IMR-90 (cell line): ENCODE measurements at regions not wholly inside any gene's neighbourhood (a gene's known extent, or its start where the extent isn't known, plus 50 kb on each side); places are given as distances from the start of the nearest gene placed in this dataset.

Experiments used
- CEBPB ChIP-seq: IDR thresholded peaks from 2 replicates; pipeline ENCODE4 v1.6.1; 2012; ENCODE audit warnings: low read depth, low read length, improper control_type of control experiment
- CTCF ChIP-seq: conservative IDR thresholded peaks from 2 replicates; pipeline ENCODE4 v1.5.1; 2012; ENCODE audit warnings: mild to moderate bottlenecking, low read depth, low read length, improper control_type of control experiment
- ELK1 ChIP-seq: fragments of 150-350 bp; IDR thresholded peaks from 2 replicates; pipeline ENCODE4 v1.6.1; 2016; ENCODE audit warnings: low read depth, mild to moderate bottlenecking, low read length, moderate library complexity, borderline replicate concordance
- FOS ChIP-seq: fragments of 150-350 bp; IDR thresholded peaks from 2 replicates; pipeline ENCODE4 v1.6.1; 2016; ENCODE audit warnings: low read depth, low read length
- MAFK ChIP-seq: IDR thresholded peaks from 2 replicates; pipeline ENCODE4 v1.6.1; 2012; ENCODE audit warnings: low read depth, low read length, improper control_type of control experiment
- NFE2L2 ChIP-seq: fragments of 150-350 bp; IDR thresholded peaks from 2 replicates; pipeline ENCODE4 v1.6.1; 2016; ENCODE audit warnings: low read depth, mild to moderate bottlenecking, low read length
- POLR2A ChIP-seq: IDR thresholded peaks from 2 replicates; pipeline ENCODE4 v1.6.1; 2012; ENCODE audit warnings: mild to moderate bottlenecking, low read depth, low read length
- RAD21 ChIP-seq: IDR thresholded peaks from 2 replicates; pipeline ENCODE4 v1.6.1; 2012; ENCODE audit warnings: low read length, improper control_type of control experiment
- RCOR1 ChIP-seq: IDR thresholded peaks from 2 replicates; pipeline ENCODE4 v1.6.1; 2012; ENCODE audit warnings: mild to moderate bottlenecking, low read length, improper control_type of control experiment; ENCODE audit not compliant: insufficient replicate concordance
- RFX5 ChIP-seq: IDR thresholded peaks from 2 replicates; pipeline ENCODE4 v1.8.0; 2012; ENCODE audit warnings: low read depth, mild to moderate bottlenecking, low read length, moderate library complexity

- TF ChIP-seq ELK1 (no peak), CTCF (no peak), RAD21 (no peak), RFX5 (no peak), RCOR1 (no peak), MAFK (no peak), POLR2A (no peak), FOS (no peak), CEBPB (no peak), NFE2L2 (no peak)
Measured at GRCh38 chr5:176727528-176727900, 80.2 kb downstream of the TSPAN17 start.
